Gastrocnemius medialis (tissue), 4 donors: ENCODE measurements at regions not wholly inside any gene's neighbourhood (a gene's known extent, or its start where the extent isn't known, plus 50 kb on each side); places are given as distances from the start of the nearest gene placed in this dataset.

Experiments used
- ATAC-seq, 2 donors: fragments of 150-250 bp; one replicate each; pipeline ENCODE4 v1.9.1; 2016
- DNase-seq, 2 donors: peaks; one replicate each; pipeline ENCODE4 v3.0.0-alpha.2; 2019
- H3K27ac ChIP-seq, 4 donors: fragments of 200-600 bp; sonication (generic); 1 replicate in 1 of 4; 2 replicates in 3 of 4; pipeline ENCODE4 v1.5.1; 2016 to 2018; ENCODE audit warnings: mild to moderate bottlenecking in 2 of 4, moderate library complexity in 1 of 4
- H3K27me3 ChIP-seq, 3 donors: fragments of 200-600 bp; sonication (generic) in 2 of 3; 1 replicate in 1 of 3; 2 replicates in 2 of 3; pipeline versions ENCODE4 v1.5.1 to v1.6.0; 2016 to 2019; ENCODE audit warnings: mild to moderate bottlenecking in 1 of 3, moderate library complexity in 1 of 3
- H3K36me3 ChIP-seq, 2 donors: fragments of 200-600 bp; sonication (generic) in 1 of 2; one replicate each; pipeline ENCODE4 v1.5.1; 2017 to 2018
- H3K4me1 ChIP-seq, 2 donors: fragments of 200-600 bp; sonication (generic) in 1 of 2; one replicate each; pipeline ENCODE4 v1.5.1; 2016 to 2017; ENCODE audit warnings: mild to moderate bottlenecking in 2 of 2
- H3K4me3 ChIP-seq, 4 donors: fragments of 200-600 bp; sonication (generic) in 3 of 4; 1 replicate in 1 of 4; 2 replicates in 3 of 4; pipeline ENCODE4 v1.5.1; 2016 to 2019; ENCODE audit warnings: mild to moderate bottlenecking in 2 of 4
- H3K9me3 ChIP-seq, 3 donors: fragments of 200-600 bp; sonication (generic) in 2 of 3; 1 replicate in 1 of 3; 2 replicates in 2 of 3; pipeline ENCODE4 v1.5.1; 2016 to 2019
- CTCF ChIP-seq, 5 experiments: fragments of 450-650 bp in 3 of 5; fragments of 200-600 bp in 2 of 5; sonication (generic) in 2 of 5; IDR thresholded peaks in 4 of 5; conservative IDR thresholded peaks in 1 of 5; 1 replicate in 4 of 5; 2 replicates in 1 of 5; pipeline ENCODE4 v1.5.1; 2016 to 2019; ENCODE audit warnings: antibody characterized with exemption in 5 of 5, mild to moderate bottlenecking in 3 of 5, moderate library complexity in 3 of 5
- POLR2A ChIP-seq, 2 donors: fragments of 450-650 bp; IDR thresholded peaks; one replicate each; pipeline ENCODE4 v1.6.1; 2017; ENCODE audit warnings: antibody characterized with exemption in 2 of 2, mild to moderate bottlenecking in 2 of 2, moderate library complexity in 2 of 2
- in situ Hi-C, 4 donors: fragments of 200-750 bp; cut with MboI; loops; one replicate each; pipeline versions ENCODE4 v1.15.0 to v1.8.0; 2017; ENCODE audit warnings: low sequenced_read_pairs in 4 of 4
- intact Hi-C: fragments of 100-400 bp; cut with DNase I; formaldehyde crosslinking; loops from one replicate; pipeline ENCODE4 v1.15.1; 2023; ENCODE audit warnings: low total_unique reads

- H3K4me1 ChIP-seq: no peaks in the 10 kb centered on the region
- no peak for DNase-seq
- no peak overlapping the region for H3K4me3 ChIP-seq
- no peak for TF ChIP-seq POLR2A (IDR thresholded peaks at IDR 0.05)
- TF ChIP-seq CTCF (IDR thresholded peaks at IDR 0.05 in 4 of 5, conservative IDR thresholded peaks at IDR 0.05 in 1 of 5): no peak
- no peaks in the 10 kb centered on the region for H3K27me3 ChIP-seq
- H3K36me3 ChIP-seq: no peaks in the 10 kb centered on the region
- intact Hi-C loops (no loop called here), in situ Hi-C loops (no loop called here)
- no peaks in the 10 kb centered on the region for H3K9me3 ChIP-seq
- H3K27ac ChIP-seq: no peak overlapping the region
- ATAC-seq: no peak
Measured at GRCh38 chr5:88000877-88001276, 267.8 kb downstream of the TMEM161B start.

- DNase-seq: no peak
- no peaks in the 10 kb centered on the region for H3K27me3 ChIP-seq
- H3K4me3 ChIP-seq: no peak overlapping the region
- no peak for TF ChIP-seq CTCF (IDR thresholded peaks at IDR 0.05 in 4 of 5, conservative IDR thresholded peaks at IDR 0.05 in 1 of 5)
- no peak for TF ChIP-seq POLR2A (IDR thresholded peaks at IDR 0.05)
- ATAC-seq: no peak
- H3K36me3 ChIP-seq: no peaks in the 10 kb centered on the region
- intact Hi-C loops (no loop called here), in situ Hi-C loops (no loop called here)
- H3K4me1 ChIP-seq: no peaks in the 10 kb centered on the region
- no peaks in the 10 kb centered on the region for H3K9me3 ChIP-seq
- no peak overlapping the region for H3K27ac ChIP-seq
Measured at GRCh38 chr5:87997662-87998061, 271.0 kb downstream of the TMEM161B start.

- DNase-seq (no peak), ATAC-seq (no peak)
- Histone ChIP-seq H3K4me3 (no peak overlapping the region), H3K9me3 (no peaks in the 10 kb centered on the region), H3K4me1 (no peaks in the 10 kb centered on the region), H3K36me3 (no peaks in the 10 kb centered on the region), H3K27me3 (no peaks in the 10 kb centered on the region), H3K27ac (no peak overlapping the region)
- TF ChIP-seq CTCF (IDR thresholded peaks at IDR 0.05 in 4 of 5, conservative IDR thresholded peaks at IDR 0.05 in 1 of 5): no peak
- TF ChIP-seq POLR2A (IDR thresholded peaks at IDR 0.05): no peak
- in situ Hi-C loops (no loop called here), intact Hi-C loops (no loop called here)
Measured at GRCh38 chr5:87966213-87966612, 302.4 kb downstream of the TMEM161B start.

GRCh38 chr5:87954121-87954520 is 314.5 kb downstream of the TMEM161B start:
- Histone ChIP-seq H3K4me3 (no peak overlapping the region), H3K27me3 (no peaks in the 10 kb centered on the region), H3K9me3 (no peaks in the 10 kb centered on the region), H3K27ac (no peak overlapping the region), H3K36me3 (no peaks in the 10 kb centered on the region), H3K4me1 (no peaks in the 10 kb centered on the region)
- in situ Hi-C loops: no loop called here
- DNase-seq (no peak), ATAC-seq (no peak)
- TF ChIP-seq CTCF (IDR thresholded peaks at IDR 0.05 in 4 of 5, conservative IDR thresholded peaks at IDR 0.05 in 1 of 5) (no peak), POLR2A (IDR thresholded peaks at IDR 0.05) (no peak)
- intact Hi-C loops: no loop called here

- no peak for ATAC-seq
- DNase-seq: no peak
- H3K27me3 ChIP-seq: no peaks in the 10 kb centered on the region
- in situ Hi-C loops (no loop called here), intact Hi-C loops (no loop called here)
- H3K9me3 ChIP-seq: no peaks in the 10 kb centered on the region
- no peaks in the 10 kb centered on the region for H3K4me1 ChIP-seq
- H3K4me3 ChIP-seq: no peak overlapping the region
- TF ChIP-seq POLR2A (IDR thresholded peaks at IDR 0.05): no peak
- TF ChIP-seq CTCF (IDR thresholded peaks at IDR 0.05 in 4 of 5, conservative IDR thresholded peaks at IDR 0.05 in 1 of 5): no peak
- no peak overlapping the region for H3K27ac ChIP-seq
- no peaks in the 10 kb centered on the region for H3K36me3 ChIP-seq
Measured at GRCh38 chr5:87951661-87952060, 317.0 kb downstream of the TMEM161B start.
